Naive B cell (primary cell): ENCODE measurements at regions not wholly inside any gene's neighbourhood (a gene's known extent, or its start where the extent isn't known, plus 50 kb on each side); places are given as distances from the start of the nearest gene placed in this dataset.

ENCODE experiments used
- ATAC-seq, 2 donors: fragments of 150-1000 bp; cut with Tn5 transposase; 2 replicates each; pipeline ENCODE4 v1.10.0; 2021; ENCODE audit warnings: low read depth in 2 of 2, mild to moderate bottlenecking in 2 of 2, moderate library complexity in 2 of 2
- DNase-seq: peaks from one replicate; pipeline ENCODE4 v3.0.0; 2022
- H3K27ac Mint-ChIP-seq, 6 donors: one replicate each; pipeline ENCODE4 v1.8.0; 2020 to 2022; ENCODE audit warnings: mild to moderate bottlenecking in 6 of 6, mixed read lengths in 6 of 6, moderate library complexity in 5 of 6, inconsistent platforms in 2 of 6
- H3K27me3 Mint-ChIP-seq, 3 donors: one replicate each; pipeline ENCODE4 v1.8.0; 2021 to 2022; ENCODE audit warnings: mixed read lengths in 3 of 3, mild to moderate bottlenecking in 1 of 3
- H3K36me3 Mint-ChIP-seq, 2 donors: one replicate each; pipeline ENCODE4 v1.8.0; 2020 to 2022; ENCODE audit warnings: mixed read lengths in 2 of 2, inconsistent platforms in 1 of 2, mild to moderate bottlenecking in 1 of 2
- H3K4me1 Mint-ChIP-seq, 3 donors: one replicate each; pipeline ENCODE4 v1.8.0; 2020 to 2022; ENCODE audit warnings: mixed read lengths in 3 of 3, inconsistent platforms in 1 of 3, mild to moderate bottlenecking in 1 of 3, moderate library complexity in 1 of 3
- H3K4me3 Mint-ChIP-seq, 8 donors: one replicate each; pipeline ENCODE4 v1.8.0; 2020 to 2022; ENCODE audit warnings: mild to moderate bottlenecking in 8 of 8, mixed read lengths in 8 of 8, moderate library complexity in 8 of 8, inconsistent platforms in 2 of 8
- H3K9me3 Mint-ChIP-seq, 7 donors: one replicate each; pipeline ENCODE4 v1.8.0; 2020 to 2022; ENCODE audit warnings: mixed read lengths in 7 of 7, mild to moderate bottlenecking in 5 of 7, inconsistent platforms in 2 of 7, moderate library complexity in 1 of 7

DNA sequence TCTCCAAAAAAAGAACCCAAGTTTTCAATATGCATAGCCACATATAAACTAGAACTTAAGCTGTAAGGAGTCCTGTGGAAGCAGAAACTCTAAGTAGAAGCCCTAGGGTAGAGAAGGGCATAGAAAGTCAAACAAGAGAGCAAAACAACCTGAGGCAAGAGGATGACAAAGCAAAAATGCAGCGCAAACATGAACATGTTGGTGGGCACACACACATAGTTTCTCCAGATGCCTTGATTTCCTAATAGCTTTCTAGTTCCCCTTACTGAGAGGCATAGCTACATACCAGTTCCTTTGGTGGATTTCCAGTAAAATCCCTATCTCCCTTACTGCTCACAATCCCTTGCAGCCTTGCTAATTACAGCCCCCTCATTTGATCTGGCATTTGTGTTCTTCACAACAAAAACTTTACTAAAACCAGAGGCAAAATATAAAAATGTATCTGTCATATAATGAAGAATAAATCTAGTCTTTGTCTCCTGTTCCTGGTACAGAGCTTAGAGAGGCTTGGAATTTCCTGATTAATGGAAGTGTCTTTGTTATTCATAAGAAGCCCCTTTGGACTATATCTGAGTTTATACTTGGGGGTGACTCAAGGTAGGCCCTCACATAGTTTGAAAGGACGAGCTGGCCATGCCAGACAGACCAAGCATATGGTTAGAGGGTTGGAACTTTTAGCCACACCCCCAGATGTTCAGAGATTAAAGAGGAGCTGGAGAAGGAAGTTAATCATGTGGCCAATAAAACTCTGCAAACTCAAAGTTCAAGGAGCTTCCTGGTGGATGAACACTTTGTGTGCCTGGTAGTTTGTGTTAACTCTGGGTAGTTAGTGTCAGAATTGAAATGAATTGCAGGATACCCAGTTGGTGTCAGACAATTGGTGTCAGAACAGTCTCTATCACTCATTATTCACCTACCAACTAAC is 52.7 kb upstream of the ZCCHC13 start:
- no peak for ATAC-seq
- H3K9me3 Mint-ChIP-seq, result peaks cover 0 to 1% (median 0%) of the 10 kb centered on the region in 7 donors
- H3K36me3 Mint-ChIP-seq, result peaks cover 0 to 10% of the 10 kb centered on the region in 2 donors
- H3K27ac Mint-ChIP-seq, result peak overlapping the region in 1 of 6 donors; percentile 4
- no peak overlapping the region for H3K4me3 Mint-ChIP-seq
- DNase-seq, result no peak
- no peaks in the 10 kb centered on the region for H3K27me3 Mint-ChIP-seq
- peaks cover 0 to 1% (median 0%) of the 10 kb centered on the region in 3 donors for H3K4me1 Mint-ChIP-seq

DNA sequence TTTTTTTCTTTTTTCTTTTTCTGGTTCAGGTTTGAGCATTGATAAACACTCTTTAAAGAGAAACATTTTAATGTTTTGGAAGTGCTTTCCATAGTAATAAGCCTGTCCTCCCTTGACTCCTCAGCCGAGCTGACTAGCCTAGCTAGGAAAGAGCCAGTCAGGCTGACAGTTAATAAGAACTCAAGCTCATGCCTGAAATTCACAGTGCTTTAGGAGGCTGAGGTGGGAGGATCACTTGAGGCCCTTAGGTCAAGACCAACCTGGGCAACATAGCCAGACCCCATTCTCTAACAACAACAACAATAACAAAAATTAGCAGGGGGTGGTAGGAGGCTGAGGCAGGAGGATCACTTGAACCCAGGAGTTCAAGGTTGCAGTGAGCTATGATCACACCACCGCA is 53.4 kb upstream of the ZCCHC13 start:
- H3K27me3 Mint-ChIP-seq, result no peaks in the 10 kb centered on the region
- peaks cover 0 to 1% (median 0%) of the 10 kb centered on the region in 3 donors for H3K4me1 Mint-ChIP-seq
- DNase-seq, result no peak
- no peak for ATAC-seq
- peaks cover 0 to 5% of the 10 kb centered on the region in 2 donors for H3K36me3 Mint-ChIP-seq
- peaks cover 0 to 1% (median 0%) of the 10 kb centered on the region in 7 donors for H3K9me3 Mint-ChIP-seq
- H3K27ac Mint-ChIP-seq, result peak overlapping the region in 1 of 6 donors; percentile 84
- H3K4me3 Mint-ChIP-seq, result no peak overlapping the region

- ATAC-seq, result no peak
- Mint-ChIP-seq H3K27ac (no peak overlapping the region), H3K36me3 (no peaks in the 10 kb centered on the region), H3K27me3 (no peaks in the 10 kb centered on the region), H3K4me3 (peak overlapping the region in 1 of 8 donors; percentile 18), H3K4me1 (peaks cover 0 to 1% (median 0%) of the 10 kb centered on the region in 3 donors), H3K9me3 (peaks cover 0 to 1% (median 0%) of the 10 kb centered on the region in 7 donors)
- no peak for DNase-seq
Measured at GRCh38 chrX:74249963-74250362, 54.0 kb upstream of the ZCCHC13 start.

DNA sequence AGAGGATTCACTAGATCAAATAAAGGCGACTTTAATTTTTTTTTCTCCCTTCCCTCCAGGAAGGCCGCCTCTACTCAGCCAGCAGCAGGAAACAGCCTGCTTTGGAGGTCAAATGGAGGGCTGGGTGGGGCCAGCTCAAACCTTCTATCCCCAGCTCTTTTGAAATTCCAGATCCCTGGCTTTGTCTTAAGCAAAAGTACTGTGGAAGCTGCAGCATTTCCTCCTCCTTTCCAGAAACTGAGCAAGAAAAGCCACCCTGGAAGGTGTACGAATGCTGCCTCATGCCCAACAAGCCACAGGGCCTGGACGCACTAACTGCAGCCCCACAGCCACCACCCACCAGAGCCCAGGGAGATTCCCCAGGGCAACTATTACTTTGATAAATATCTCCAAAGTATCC is 55.1 kb upstream of the ZCCHC13 start:
- Mint-ChIP-seq H3K27me3 (no peaks in the 10 kb centered on the region), H3K36me3 (no peaks in the 10 kb centered on the region), H3K27ac (peak overlapping the region in 1 of 6 donors; percentile 39), H3K9me3 (peaks cover 0 to 1% (median 0%) of the 10 kb centered on the region in 7 donors), H3K4me3 (no peak overlapping the region), H3K4me1 (peaks cover 0 to 1% (median 0%) of the 10 kb centered on the region in 3 donors)
- DNase-seq (no peak), ATAC-seq (no peak)

DNA sequence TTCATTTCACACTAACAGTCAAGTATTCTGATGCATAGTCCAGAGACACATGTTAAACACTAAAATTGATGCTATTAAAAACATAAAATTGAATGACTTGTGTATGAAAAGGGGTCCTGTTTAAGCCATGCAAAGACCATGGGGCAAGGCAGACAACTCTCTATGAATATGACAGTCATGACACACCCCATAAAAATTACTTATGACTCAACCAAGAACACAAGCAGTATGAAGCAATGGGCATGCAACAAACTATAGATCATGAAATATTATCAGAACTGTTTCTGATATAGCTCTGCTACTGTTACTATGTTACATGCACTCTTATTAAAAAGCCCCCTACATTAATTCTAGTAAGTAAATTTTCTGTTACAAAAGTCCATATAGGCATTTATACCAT is 57.5 kb upstream of the ZCCHC13 start:
- no peak overlapping the region for H3K27ac Mint-ChIP-seq
- no peak for ATAC-seq

GRCh38 chrX:74242484-74243138 is 61.4 kb upstream of the ZCCHC13 start:
- H3K4me3 Mint-ChIP-seq, result no peak overlapping the region
- H3K9me3 Mint-ChIP-seq, result no peaks in the 10 kb centered on the region
- ATAC-seq, result no peak
- H3K4me1 Mint-ChIP-seq, result no peaks in the 10 kb centered on the region
- H3K27me3 Mint-ChIP-seq, result no peaks in the 10 kb centered on the region
- no peaks in the 10 kb centered on the region for H3K36me3 Mint-ChIP-seq
- peak overlapping the region in 1 of 6 donors; percentile 63 for H3K27ac Mint-ChIP-seq
- DNase-seq, result no peak

More for the DNA sequence above, 57.5 kb upstream of the ZCCHC13 start:
- no peaks in the 10 kb centered on the region for H3K36me3 Mint-ChIP-seq
- H3K4me1 Mint-ChIP-seq, result peaks cover 0 to 1% (median 0%) of the 10 kb centered on the region in 3 donors
- H3K27me3 Mint-ChIP-seq, result no peaks in the 10 kb centered on the region
- no peak overlapping the region for H3K4me3 Mint-ChIP-seq
- DNase-seq, result no peak
- peaks cover 0 to 1% (median 0%) of the 10 kb centered on the region in 7 donors for H3K9me3 Mint-ChIP-seq

DNA sequence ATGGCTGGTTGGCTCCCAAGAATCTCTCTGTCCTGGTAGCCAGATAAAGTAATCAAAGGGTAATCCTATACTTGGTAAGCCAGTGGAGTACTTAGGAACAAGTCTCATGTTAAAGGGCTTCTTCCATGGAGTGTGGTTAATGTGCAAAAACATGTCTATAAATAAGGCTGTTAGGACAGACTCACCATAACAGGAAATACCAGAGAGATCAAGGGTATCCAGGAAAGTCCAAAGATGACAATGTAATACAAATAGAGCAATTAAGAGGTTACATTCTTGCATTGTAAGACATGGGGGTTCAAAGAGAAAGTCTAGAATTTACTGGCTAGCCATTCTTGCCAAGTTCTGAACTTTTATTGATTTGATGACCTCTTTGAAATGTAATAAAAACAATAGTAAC is 61.9 kb upstream of the ZCCHC13 start:
- no peak for ATAC-seq
- Mint-ChIP-seq H3K4me1 (no peaks in the 10 kb centered on the region), H3K4me3 (no peak overlapping the region), H3K27ac (no peak overlapping the region), H3K36me3 (no peaks in the 10 kb centered on the region), H3K9me3 (no peaks in the 10 kb centered on the region), H3K27me3 (no peaks in the 10 kb centered on the region)
- DNase-seq, result no peak

DNA sequence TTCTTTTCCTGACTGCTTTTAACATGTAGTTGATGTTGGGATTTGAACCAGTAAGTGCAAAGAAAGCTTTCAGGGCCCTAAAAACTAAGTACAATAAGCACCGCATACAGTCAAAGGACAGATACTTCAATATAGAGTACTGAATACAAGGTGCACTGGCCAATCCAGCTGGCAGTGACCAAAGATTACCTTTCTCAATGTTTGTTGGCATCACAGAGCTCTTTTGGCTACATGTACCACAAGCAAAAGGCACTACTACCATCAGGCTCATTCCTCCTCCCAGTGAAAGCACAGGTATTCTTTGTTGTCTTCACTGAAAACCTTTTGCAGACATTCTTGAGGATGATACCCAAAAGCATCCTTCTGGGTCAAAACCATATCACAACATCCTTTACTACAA is 65.2 kb upstream of the ZCCHC13 start:
- DNase-seq (no peak), ATAC-seq (no peak)
- Mint-ChIP-seq H3K4me3 (no peak overlapping the region), H3K9me3 (no peaks in the 10 kb centered on the region), H3K36me3 (no peaks in the 10 kb centered on the region), H3K27ac (no peak overlapping the region), H3K27me3 (no peaks in the 10 kb centered on the region), H3K4me1 (no peaks in the 10 kb centered on the region)

DNA sequence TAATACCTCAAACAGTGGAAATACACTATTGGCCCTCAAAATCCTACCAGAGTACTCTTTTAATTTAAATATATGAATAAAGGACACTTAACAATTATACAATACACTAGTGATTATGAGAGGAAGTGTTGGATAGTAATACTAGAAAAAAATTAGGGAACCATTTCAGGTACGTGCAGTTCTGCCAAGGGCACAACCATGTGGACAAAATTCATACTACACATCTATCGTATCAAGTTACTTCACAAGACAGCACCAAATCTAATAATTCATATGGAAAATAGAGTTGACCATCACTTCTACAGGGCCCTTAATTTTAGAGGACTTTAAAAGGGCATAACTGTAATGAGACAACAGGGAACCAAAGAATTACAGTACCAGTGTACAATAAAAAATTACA is 69.2 kb upstream of the ZCCHC13 start:
- H3K27ac Mint-ChIP-seq, result no peak overlapping the region
- no peak overlapping the region for H3K4me3 Mint-ChIP-seq
- no peaks in the 10 kb centered on the region for H3K9me3 Mint-ChIP-seq
- ATAC-seq, result no peak
- H3K36me3 Mint-ChIP-seq, result no peaks in the 10 kb centered on the region
- DNase-seq, result no peak
- H3K27me3 Mint-ChIP-seq, result no peaks in the 10 kb centered on the region
- H3K4me1 Mint-ChIP-seq, result no peaks in the 10 kb centered on the region

DNA sequence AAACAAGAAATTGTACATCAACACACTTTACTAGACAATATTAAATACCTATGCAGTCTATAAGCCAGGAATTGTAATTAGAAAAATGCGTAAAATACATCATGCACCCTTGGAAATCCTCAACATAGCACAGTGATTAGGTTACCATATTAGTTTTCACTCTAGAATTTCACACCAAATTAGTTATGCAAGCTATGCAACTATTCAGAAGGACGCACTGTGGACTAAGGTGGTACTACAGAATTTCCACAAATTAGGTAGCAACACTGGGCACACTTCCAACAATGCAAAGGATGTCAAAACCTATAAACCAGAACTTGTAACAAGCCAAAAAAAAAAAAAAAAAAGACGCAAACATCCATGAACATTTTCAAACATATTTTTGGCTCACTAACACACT is 71.1 kb upstream of the ZCCHC13 start:
- ATAC-seq, result no peak
- H3K27me3 Mint-ChIP-seq, result no peaks in the 10 kb centered on the region
- H3K36me3 Mint-ChIP-seq, result no peaks in the 10 kb centered on the region
- no peak for DNase-seq
- H3K4me1 Mint-ChIP-seq, result no peaks in the 10 kb centered on the region
- no peak overlapping the region for H3K27ac Mint-ChIP-seq
- no peak overlapping the region for H3K4me3 Mint-ChIP-seq
- H3K9me3 Mint-ChIP-seq, result peaks cover 0 to 1% (median 0%) of the 10 kb centered on the region in 7 donors

DNA sequence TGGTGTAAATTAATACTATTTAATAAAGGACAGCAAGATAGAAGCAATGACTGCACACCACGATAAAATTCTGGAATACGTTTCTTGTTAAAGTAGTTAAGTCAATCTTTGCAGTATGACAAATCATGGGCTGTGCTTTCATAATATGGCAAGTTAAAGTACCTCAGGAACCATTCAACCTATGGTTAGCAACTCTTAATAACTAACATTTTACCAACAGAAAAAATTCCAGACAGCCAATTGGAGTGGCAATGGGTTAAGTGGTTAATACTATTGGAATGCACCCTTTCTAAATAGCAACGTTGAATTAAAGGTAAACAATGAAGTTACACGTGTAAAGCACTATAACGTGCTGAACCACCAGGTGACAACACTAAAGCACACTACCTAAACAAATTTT is 72.4 kb upstream of the ZCCHC13 start:
- no peak overlapping the region for H3K4me3 Mint-ChIP-seq
- peaks cover 0 to 1% (median 0%) of the 10 kb centered on the region in 7 donors for H3K9me3 Mint-ChIP-seq
- ATAC-seq (no peak), DNase-seq (no peak)
- no peaks in the 10 kb centered on the region for H3K36me3 Mint-ChIP-seq
- H3K27ac Mint-ChIP-seq, result no peak overlapping the region
- no peaks in the 10 kb centered on the region for H3K4me1 Mint-ChIP-seq
- H3K27me3 Mint-ChIP-seq, result no peaks in the 10 kb centered on the region

DNA sequence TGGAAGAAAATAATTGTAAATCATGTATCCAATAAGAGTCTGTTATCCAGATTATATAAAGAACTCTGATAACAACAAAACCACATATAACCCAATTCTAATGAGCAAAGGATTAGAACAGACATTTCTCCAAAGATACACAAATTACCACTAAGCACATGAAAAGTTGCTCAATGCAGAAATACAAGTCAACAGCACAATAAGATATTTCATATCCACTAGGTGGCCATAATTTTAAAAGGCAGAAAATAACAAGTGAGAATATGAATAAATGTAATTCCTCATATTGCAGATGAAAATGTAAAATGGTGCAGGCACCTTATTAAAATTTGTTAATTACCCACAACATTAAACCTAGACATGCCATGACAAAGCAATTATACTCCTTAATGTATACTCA is 73.9 kb upstream of the ZCCHC13 start:
- no peak overlapping the region for H3K4me3 Mint-ChIP-seq
- H3K27ac Mint-ChIP-seq, result no peak overlapping the region
- DNase-seq (no peak), ATAC-seq (no peak)
- H3K36me3 Mint-ChIP-seq, result no peaks in the 10 kb centered on the region
- H3K27me3 Mint-ChIP-seq, result no peaks in the 10 kb centered on the region
- no peaks in the 10 kb centered on the region for H3K4me1 Mint-ChIP-seq
- H3K9me3 Mint-ChIP-seq, result peaks cover 0 to 2% (median under 1%) of the 10 kb centered on the region in 7 donors

GRCh38 chrX:74225111-74225510 is 78.9 kb upstream of the ZCCHC13 start:
- Mint-ChIP-seq H3K4me1 (peaks cover 0 to 6% (median 0%) of the 10 kb centered on the region in 3 donors), H3K4me3 (no peak overlapping the region), H3K9me3 (peaks cover 0 to 5% (median 2%) of the 10 kb centered on the region in 7 donors), H3K27ac (peak overlapping the region in 1 of 6 donors; percentile 24), H3K27me3 (no peaks in the 10 kb centered on the region), H3K36me3 (no peaks in the 10 kb centered on the region)
- no peak for ATAC-seq
- DNase-seq, result no peak

- ATAC-seq, result no peak
- no peak overlapping the region for H3K27ac Mint-ChIP-seq
Measured at GRCh38 chrX:74220277-74220676, 83.7 kb upstream of the ZCCHC13 start.

More at GRCh38 chrX:74220277-74220676, 83.7 kb upstream of the ZCCHC13 start:
- Mint-ChIP-seq H3K4me1 (peaks cover 0 to 6% (median 0%) of the 10 kb centered on the region in 3 donors), H3K4me3 (no peak overlapping the region), H3K36me3 (peaks cover 0 to 3% of the 10 kb centered on the region in 2 donors), H3K27me3 (no peaks in the 10 kb centered on the region), H3K9me3 (peaks cover 0 to 5% (median 0%) of the 10 kb centered on the region in 7 donors)
- no peak for DNase-seq
